HG03097 (cell line): ENCODE measurements at regions not wholly inside any gene's neighbourhood (a gene's known extent, or its start where the extent isn't known, plus 50 kb on each side); places are given as distances from the start of the nearest gene placed in this dataset.

Experiments used
- ATAC-seq: cut with Tn5 transposase; IDR thresholded peaks from one replicate; pipeline ENCODE4 v1.9.1; 2021; ENCODE audit not compliant: unreplicated experiment, low FRiP score

DNA sequence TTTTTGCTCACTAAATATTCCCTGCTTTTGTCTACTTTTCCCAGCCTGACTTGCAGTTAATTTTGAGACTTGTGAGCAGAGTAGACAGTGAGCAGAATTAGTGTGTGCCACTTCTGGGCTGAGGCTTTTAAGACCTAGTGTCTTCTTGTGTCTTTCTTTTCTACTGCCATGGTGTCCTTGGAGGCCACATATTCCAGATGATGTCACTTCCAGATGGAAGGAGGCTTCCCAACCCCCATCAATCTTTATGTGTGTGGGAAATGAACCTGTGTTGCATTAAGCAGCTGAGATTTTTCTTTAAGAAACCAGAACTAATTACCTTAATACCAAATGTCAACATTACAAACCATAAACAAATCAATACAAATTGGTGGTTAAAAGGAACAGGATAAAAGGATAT, 774.7 kb upstream of the ROBO1 start:
- ATAC-seq = no peak

DNA sequence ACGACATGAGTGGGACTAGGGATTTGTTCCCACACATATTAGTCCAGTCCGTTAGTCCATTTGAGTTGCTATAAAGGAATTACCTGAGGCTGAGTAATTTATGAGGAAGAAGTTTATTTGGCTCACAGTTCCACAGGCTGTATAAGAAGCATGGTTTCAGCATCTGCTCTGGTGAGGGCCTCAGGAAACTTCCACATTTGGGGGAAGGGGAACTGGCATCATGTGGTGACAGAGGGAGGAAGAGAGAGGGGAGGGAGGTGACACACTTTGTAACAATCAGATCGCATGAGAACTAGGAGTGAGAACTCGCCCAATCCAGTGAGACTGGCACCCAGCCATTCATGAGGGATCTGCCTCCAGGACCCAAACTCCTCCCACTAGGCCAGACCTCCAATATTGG, 769.9 kb upstream of the ROBO1 start:
- ATAC-seq = no peak

DNA sequence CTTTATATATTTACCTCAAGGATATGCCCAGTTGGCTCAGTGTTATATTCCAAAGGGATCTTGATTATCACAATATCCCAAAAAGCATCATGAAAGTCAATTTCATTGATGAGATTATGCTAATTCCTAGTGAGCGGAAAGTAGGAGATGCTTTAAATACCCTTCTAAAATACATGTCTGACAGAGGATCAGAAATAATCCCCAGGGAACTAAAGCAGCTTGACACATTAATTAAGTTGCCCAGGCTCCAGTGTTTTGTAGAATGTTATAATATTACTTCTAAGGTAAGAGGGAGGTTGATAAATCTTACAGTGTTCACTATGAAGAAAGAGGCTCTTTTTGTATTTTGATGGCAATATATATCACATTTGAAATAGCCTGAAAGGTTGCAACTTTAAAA, 767.5 kb upstream of the ROBO1 start:
- no peak for ATAC-seq

DNA sequence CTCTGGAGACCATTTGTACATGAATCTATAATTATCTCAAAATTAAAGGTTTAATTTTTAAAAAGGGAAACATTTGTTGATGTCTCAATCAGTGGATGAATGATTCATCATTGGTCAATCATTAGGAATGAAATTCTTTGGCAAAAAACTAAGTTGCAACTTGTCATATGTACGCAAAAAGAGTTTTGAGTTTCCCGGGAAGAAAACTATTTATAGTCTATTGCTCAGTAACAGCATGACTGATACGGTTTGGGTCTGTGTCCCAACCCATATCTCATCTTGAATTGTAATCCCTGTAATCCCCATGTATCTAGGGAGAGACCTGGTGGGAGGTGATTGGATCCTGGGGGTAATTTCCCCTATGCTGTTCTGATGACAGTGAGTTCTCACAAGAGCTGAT, 765.8 kb upstream of the ROBO1 start:
- ATAC-seq = no peak

DNA sequence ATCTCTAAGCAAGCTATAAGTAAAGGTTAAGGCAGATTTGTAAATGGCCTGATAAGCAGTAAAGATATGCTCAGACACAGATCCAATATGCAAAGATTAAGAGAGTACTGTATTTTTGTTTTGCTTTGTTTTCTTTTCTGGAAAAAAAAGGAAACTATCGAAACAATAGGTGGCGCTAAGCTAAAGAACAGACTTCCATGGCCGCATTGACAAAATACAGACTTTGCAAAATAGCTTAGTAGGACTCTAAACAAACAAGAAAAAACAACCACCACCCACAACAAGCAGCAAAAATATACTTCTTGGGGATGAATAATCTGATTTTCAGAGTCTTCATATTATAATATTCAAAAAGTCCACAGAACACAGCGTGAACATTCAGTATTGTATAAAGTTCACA, 758.4 kb upstream of the ROBO1 start:
- ATAC-seq = no peak

DNA sequence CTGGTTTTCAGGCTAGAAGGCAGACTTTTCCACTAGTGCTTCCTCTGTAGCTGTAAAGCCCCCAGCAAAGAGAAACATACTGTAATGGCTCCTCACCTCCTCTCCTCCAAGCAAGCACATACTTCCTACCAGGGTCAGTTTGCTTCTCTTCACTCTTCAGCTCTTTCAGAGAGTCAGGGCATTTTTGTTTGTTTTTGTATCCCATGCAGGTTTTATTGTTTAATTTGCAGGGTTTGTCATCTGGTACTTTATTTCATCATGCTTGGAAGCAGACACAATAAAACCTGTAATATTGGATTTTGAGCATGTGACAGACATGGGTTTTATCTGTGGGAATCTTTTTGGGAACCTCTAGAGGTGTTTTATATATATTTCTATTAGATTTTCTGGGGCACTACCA, 753.3 kb upstream of the ROBO1 start:
- ATAC-seq = no peak

DNA sequence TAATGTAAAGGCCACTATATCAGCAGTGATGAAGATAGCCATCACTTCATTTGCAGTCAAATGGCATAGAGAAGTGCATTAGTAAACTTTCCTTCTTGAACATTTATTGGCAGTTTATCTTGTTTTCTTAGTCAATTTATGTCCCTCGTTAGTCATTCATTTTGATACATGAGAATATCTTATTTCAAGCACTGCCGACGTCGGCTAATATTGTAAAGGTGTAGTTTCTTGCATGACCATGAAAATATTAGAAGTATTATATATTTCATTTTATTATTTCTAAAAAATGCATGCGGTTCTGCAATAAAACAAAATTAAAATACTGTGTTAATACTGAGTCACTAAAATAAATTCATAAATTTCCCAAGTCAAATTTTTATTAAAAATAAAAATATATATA, 751.6 kb upstream of the ROBO1 start:
- ATAC-seq = no peak

DNA sequence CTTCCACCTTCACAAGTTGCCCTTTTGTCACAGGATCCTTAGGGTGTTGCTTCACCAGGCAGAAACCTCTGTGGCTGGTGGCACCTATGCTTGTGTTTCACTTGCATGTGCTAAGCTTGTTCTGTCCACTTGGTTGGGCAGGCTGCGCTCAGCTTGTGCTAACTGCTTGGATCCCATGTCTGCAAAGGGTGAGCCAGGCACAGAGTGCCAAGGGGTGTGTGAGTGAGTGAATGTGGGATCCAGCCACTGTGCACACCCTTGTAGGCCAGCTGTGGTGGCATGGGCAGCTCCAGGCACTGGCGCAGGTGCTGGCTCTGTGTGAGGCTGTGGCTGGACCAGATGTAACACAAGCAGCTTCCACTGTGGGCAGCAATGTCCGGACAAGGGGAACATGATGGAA, 728.7 kb upstream of the ROBO1 start:
- ATAC-seq = no peak

DNA sequence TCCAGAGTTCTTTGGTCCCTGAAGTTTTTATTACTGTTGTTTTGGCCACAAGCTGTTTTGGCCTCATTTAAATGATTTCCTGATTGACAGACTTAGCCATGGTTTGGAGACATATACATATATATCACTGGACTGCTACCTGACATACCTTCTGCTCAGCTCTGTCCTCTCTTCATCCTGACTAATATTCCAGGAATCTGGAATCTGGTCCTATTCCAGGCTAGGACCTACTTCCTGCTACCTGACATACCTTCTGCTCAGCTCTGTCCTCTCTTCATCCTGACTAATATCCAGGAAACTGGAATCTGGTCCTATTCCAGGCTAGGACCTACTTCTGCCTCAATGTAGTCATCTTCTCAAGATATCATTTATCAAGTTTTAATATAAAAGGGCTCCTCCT, 724.4 kb upstream of the ROBO1 start:
- no peak for ATAC-seq

DNA sequence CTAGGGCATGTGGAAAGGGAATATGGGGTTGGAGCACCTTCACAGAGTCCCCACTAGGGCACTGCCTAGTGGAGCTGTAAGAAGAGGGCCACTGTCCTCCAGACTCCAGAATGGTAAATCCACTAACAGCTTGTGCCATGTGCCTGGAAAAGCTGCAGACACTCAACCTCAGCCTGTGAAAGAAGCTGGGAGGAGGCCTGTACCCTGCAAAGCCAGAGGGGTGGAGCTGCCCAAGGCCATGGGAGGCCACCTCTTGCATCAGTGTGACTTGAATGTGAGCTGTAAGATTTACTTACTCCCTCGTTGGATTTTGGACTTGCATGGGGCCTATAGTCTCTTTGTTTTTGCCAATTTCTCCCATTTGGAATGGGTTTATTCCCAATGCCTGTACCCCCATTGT, 705.2 kb upstream of the ROBO1 start:
- no peak for ATAC-seq

DNA sequence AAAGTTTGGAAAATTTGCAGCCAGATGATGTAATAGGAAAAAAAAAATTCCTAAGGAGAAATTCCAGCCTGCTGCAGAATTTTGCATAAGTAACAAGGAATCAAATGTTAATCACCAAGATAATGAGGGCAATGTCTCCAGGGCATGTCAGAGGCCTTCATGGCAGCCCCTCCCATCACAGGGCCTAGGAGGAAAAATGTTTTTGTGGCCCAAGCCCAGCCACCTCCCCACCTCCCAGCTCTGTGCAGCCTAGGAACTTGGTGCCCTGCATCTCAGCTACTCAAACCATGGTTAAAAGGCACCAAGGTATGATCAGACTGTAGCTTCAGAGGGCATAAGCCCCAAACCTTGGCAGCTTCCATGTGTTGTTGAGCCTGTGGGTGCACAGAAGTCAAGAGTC, 704.7 kb upstream of the ROBO1 start:
- no peak for ATAC-seq

DNA sequence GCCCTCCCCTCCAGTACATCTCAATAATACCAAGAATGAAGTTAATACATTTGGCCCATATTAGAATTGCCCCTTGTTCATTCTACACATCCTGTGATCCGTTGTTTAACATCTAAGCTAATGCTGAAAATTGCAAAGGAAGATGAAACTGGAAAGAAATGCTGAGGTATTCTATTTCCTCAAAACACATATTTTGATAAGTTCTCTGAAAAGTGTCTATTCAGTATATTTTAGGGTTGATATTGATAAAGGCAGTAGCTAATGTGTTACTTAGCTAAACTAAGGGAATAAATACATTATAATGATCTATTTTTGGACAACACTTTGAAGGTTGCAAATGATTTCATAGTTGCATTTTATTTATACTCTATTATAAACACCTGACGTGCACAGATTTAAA, 702.6 kb upstream of the ROBO1 start:
- ATAC-seq = no peak

DNA sequence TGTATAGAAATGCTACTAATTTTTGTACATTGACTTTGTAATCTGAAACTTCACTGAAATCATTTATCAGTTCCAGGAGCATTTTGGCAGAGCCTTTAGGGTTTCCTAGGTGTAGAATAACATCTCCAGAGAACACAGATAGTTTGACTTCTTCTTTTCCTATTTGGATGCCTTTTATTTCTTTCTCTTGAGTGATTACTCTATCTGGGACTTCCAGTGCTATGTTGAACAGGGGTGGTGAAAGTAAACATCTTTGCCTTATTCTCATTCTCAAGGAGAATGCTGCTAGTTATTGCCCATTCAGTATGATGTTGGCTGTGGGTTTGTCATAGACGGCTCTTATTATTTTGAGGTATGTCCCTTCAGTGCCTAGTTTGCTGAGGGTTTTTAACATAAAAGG, 697.9 kb upstream of the ROBO1 start:
- no peak for ATAC-seq

DNA sequence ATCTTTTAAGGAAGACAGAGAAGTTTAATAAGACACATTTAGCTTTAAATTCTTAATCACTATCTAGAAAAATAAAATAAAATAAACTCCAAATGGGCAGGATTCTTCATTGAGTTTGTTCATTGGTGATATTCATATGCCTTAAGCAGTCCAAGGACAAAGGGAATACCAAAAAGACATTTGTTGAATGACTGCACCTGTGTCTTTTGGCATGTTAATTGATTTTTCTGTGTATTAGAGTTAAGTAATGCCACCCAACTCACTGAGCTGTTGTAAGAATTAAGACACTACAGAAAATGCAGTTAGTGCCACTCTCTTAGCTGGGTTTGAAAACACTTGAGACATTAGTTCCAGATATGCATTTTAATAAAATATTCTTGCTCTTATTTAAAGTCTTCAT, 683.6 kb upstream of the ROBO1 start:
- ATAC-seq = no peak

DNA sequence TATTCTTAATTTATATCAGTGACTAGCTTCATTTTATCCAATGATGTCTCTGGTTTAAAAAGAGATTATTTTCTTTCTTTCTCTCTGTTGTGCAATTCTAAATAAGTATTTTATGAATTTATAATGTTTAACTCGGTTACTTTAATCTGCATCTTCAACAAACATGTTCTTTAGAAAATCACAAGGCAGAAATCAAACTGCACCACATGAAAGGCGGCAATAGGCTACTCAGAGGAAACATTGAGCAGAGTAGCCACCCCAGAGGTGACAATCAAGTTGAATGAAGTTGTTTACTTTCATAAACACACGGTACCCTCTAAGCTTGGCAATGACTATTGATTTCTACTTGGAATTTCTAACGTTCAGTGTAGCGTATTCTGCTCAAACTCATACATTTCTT, 677.8 kb upstream of the ROBO1 start:
- ATAC-seq = no peak

DNA sequence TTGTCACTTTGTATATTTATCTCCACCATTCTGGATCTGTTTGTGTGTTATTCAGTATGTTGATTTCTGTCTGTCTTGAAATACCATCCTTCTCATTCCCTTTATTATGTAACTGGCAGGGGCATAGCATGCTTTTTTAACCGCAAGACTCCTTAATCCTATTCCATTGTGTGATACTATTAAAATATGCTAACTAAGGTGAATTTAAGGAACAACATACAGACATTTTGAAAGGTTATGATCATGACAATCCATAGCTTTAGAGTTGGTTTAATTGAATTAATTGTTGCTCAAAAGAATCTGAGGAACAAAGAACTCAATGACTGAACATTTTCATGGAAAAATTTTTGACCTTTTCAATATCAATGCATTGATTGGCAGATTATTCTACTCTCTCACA, 677.3 kb upstream of the ROBO1 start:
- no peak for ATAC-seq

DNA sequence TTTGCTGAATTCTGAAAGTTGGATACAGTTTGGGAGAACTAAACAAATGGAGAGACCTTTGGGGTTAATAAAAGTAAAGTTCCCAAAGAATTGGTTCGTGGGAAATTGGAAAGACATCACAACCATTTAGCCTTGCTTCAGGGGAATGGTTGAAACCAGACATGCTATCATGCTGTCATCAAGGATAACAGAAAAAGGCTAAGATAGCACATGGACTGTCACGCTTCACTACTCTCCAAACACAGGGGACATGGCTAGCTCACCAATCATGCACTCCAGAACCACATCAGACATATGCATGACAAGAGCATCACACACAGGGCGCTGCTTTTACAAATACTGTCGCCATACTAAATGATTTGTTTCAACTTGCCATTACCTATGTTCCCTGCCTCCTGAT, 671.7 kb upstream of the ROBO1 start:
- ATAC-seq = no peak

DNA sequence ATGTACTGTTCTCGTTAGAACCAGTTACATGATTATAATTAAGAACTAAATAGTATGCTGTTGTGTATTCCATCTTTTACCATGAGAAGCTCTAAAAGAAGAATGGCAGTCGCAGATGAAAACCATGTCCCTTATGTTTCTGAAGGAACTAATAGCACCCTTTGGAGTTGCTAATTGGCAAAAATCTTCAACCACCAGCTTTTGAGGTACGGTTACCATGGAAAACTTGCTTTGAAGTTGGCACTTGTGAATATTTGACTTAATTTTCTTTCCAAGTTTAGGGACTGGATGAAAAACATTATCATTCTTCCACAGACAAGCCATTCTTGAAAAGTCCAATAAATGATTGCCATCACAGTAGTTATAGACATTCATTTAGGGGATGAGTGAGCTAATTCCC, 666.6 kb upstream of the ROBO1 start:
- no peak for ATAC-seq

DNA sequence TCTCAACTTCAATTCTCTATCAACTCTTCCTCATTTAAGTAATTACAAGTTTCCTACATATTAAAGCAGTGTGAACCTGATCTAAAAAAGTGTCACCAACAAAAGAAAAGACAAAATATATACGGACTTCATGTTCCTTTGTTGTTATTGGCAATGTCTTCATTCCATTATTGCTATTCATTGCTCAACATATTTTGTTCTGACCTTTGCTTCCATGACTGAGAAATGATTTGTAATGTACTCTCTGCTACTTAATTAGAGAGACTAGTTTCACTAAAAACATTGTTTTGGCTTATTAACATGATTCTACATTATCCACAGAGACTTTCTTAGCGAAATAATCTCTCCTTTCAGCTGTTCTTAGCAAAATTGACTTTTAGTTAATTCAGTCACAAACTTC, 657.2 kb upstream of the ROBO1 start:
- ATAC-seq = no peak

DNA sequence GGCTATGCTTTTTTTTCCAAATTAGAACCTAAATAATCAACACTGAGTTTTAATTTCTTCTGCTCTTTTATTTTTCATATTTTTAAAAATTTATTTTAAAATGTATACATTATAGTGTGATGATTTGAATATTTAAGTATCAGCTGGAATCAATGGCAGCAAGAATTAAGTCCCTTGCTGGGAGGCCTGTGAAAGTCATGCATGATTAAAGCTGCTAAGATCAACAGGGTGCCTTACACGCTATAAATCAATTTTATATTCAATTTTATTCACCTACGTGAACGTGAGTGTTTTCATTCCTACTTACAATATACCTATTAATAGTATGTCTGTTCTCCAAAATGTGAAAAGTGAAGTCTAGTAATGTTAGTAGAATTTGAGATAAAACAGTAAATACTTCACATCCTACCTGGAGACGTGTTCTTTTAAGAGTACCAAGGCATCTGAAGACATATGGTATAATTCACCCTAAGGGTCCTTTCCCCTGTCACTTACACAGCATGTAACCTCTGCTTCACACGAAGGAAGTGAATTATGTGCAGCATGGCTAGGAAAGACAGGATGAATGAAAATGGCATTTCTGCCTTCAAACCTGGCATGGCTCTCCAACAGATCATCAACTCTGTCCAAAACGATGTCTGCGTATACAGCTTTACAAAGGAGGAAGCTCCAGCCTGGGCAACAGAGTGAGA, 640.4 kb upstream of the ROBO1 start:
- ATAC-seq = no peak

DNA sequence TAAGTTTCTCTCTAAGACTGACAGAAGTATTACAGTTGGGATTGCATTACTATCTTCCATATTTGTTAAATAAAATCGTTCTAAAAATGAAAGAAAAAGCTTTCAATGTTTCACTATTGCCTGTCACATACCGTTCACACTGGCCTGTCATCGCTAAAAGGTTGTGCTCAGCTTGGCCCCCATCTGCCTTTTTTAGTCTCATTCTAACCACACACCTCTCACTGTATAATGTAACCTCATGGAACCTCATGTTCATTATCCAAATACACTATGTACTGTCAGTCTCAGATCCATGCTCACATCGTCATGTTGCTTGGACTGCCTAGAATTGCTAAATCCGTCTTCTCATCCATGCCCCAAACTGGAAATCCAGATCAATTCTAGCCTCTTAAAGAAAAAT, 637.8 kb upstream of the ROBO1 start:
- ATAC-seq = no peak

DNA sequence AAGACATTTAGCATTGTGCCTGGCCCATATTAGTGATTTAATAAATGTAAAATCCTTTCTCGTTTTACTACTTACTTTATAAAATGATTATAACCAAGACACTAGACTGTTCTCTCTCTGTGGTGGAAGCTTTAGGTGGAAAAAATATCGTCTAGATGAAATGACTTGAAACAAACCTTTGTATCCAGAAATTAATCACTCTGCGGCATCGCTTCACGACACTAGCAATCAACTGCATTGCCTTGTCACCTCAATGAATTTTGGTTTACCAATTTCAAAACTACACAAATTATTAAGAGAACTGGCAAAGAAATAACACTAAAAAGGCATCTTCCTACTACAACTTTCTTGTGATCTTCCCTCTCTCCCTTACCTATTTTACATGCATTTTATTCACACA, 627.2 kb upstream of the ROBO1 start:
- ATAC-seq = no peak

DNA sequence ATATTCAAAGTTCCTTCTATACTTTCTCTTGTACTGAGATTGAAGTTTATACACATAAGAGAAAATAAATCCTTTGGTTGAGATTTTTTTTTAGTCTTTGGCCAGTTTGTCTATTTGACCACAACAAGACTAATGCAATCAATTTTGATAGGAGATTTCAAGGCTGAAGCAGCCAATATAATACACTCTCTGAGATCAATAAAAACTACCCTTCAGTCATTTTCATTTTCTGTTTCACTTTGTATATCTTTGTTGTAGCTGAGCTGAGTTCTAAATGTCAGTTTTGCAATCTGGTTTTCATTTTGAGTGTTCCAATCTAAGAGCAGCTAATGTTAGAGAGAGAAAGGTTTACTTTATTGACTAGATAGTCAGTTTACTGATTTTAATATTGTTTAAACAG, 623.8 kb upstream of the ROBO1 start:
- ATAC-seq = no peak
